GM12878 (cell line): ENCODE measurements at regions not wholly inside any gene's neighbourhood (a gene's known extent, or its start where the extent isn't known, plus 50 kb on each side); places are given as distances from the start of the nearest gene placed in this dataset.

Experiments used
- ATAC-seq: fragments of 200-7000 bp; cut with Tn5 transposase; 3 replicates; pipeline ENCODE4 v1.9.1; 2020; ENCODE audit warnings: mild to moderate bottlenecking, moderate library complexity
- BruUV-seq: library from RNA; stranded (reverse); fragments of 400-500 nt; replicated peaks from 2 replicates; lab custom pipeline; 2021; lab: Mats Ljungman, UMichigan
- CTCF ChIA-PET: fragments of 300-600 bp; sonication (Branson Sonifier 250); formaldehyde crosslinking; extraction: SDS; loops from one replicate; lab custom pipeline; 2021; ENCODE audit warnings: inconsistent platforms; lab: Yijun Ruan, JAX
- POLR2A ChIA-PET: fragments of 350-600 bp; formaldehyde crosslinking; extraction: SDS; loops from one replicate; lab custom pipeline; 2021; ENCODE audit warnings: inconsistent platforms; lab: Charles Lee
- RAD21 ChIA-PET: fragments of 300-600 bp; sonication (Branson Sonifier 250); formaldehyde crosslinking; loops from one replicate; lab custom pipeline; 2023; ENCODE audit warnings: antibody characterized with exemption; ENCODE audit not compliant: unreplicated experiment; lab: Charles Lee
- SMC1A ChIA-PET: fragments of 300-600 bp; sonication (Branson Sonifier 250); formaldehyde crosslinking; loops from one replicate; lab custom pipeline; 2023; ENCODE audit not compliant: unreplicated experiment, uncharacterized antibody; lab: Charles Lee
- DNase-seq: peaks from one replicate; pipeline ENCODE4 v3.0.0-alpha.2; 2011; ENCODE audit warnings: low read depth, low spot score
- FAIRE-seq: peaks from 3 replicates; lab custom pipeline; 2011; peaks lifted over from hg19 to GRCh38; lab: Jason Lieb, UNC
- H2AFZ ChIP-seq: 2 replicates; pipeline ENCODE4 v1.6.0; 2011; ENCODE audit warnings: low read depth, low read length, control low read depth; ENCODE audit not compliant: control insufficient read depth
- H3K27ac ChIP-seq: 2 replicates; pipeline ENCODE4 v1.5.1; 2011; ENCODE audit warnings: control low read depth; ENCODE audit not compliant: control insufficient read depth, insufficient read depth
- H3K27me3 ChIP-seq, 2 experiments: replicated peaks in 1 of 2; 2 replicates each; pipeline versions ENCODE4 v1.6.0 to v1.6.1; 2011; ENCODE audit warnings: low read length in 1 of 2; ENCODE audit not compliant: control insufficient read depth in 2 of 2, insufficient read depth in 2 of 2
- H3K36me3 ChIP-seq, 2 experiments: 2 replicates each; pipeline ENCODE4 v1.5.1; 2011; ENCODE audit warnings: low read length in 1 of 2; ENCODE audit not compliant: control insufficient read depth in 2 of 2, insufficient read depth in 2 of 2
- H3K4me1 ChIP-seq: 2 replicates; pipeline ENCODE4 v1.6.1; 2011; ENCODE audit warnings: mild to moderate bottlenecking, low read length, moderate library complexity, mixed read lengths; ENCODE audit not compliant: control insufficient read depth, insufficient read depth
- H3K4me2 ChIP-seq: 2 replicates; pipeline ENCODE4 v1.6.0; 2011; ENCODE audit warnings: control low read depth; ENCODE audit not compliant: control insufficient read depth, insufficient read depth
- H3K4me3 ChIP-seq: fragments of 200-600 bp; sonication (generic); 2 replicates; pipeline ENCODE4 v1.5.1; 2016
- H3K79me2 ChIP-seq: 2 replicates; pipeline ENCODE4 v1.6.0; 2011; ENCODE audit warnings: low read length; ENCODE audit not compliant: control insufficient read depth, insufficient read depth
- H3K9ac ChIP-seq: 2 replicates; pipeline ENCODE4 v1.8.0; 2011; ENCODE audit warnings: low read length, control low read depth, mixed read lengths; ENCODE audit not compliant: control insufficient read depth, insufficient read depth
- H3K9me3 ChIP-seq: replicated peaks from 3 replicates; pipeline ENCODE4 v1.5.1; 2011; ENCODE audit warnings: mild to moderate bottlenecking, low read length; ENCODE audit not compliant: control insufficient read depth, insufficient read depth
- H4K20me1 ChIP-seq: 2 replicates; pipeline ENCODE4 v1.6.0; 2011; ENCODE audit not compliant: control insufficient read depth, insufficient read depth
- ATF3 ChIP-seq: IDR thresholded peaks from 2 replicates; pipeline ENCODE4 v1.6.1; 2011; ENCODE audit warnings: low read depth, mild to moderate bottlenecking, low read length, moderate library complexity, borderline replicate concordance; ENCODE audit errors: extremely low read depth
- IRF4 ChIP-seq: IDR thresholded peaks from 2 replicates; pipeline ENCODE4 v1.6.1; 2011; ENCODE audit warnings: low read depth, low read length
- KDM1A ChIP-seq: fragments of 200-600 bp; sonication (generic); IDR thresholded peaks from 2 replicates; pipeline ENCODE4 v1.6.1; 2016; ENCODE audit warnings: borderline replicate concordance
- NFIC ChIP-seq: IDR thresholded peaks from 2 replicates; pipeline ENCODE4 v1.6.1; 2012; ENCODE audit warnings: low read depth, mild to moderate bottlenecking, inconsistent platforms, low read length, moderate library complexity
- NFYB ChIP-seq: IDR thresholded peaks from 2 replicates; pipeline ENCODE4 v1.6.1; 2011; ENCODE audit warnings: low read depth, mild to moderate bottlenecking, low read length, improper control_type of control experiment, moderate library complexity; ENCODE audit not compliant: insufficient read depth
- SP1 ChIP-seq: IDR thresholded peaks from one replicate; pipeline ENCODE4 v1.6.1; 2011; ENCODE audit warnings: low read depth, low read length
- ZNF592 ChIP-seq: fragments of 450-650 bp; IDR thresholded peaks from 2 replicates; pipeline ENCODE4 v1.6.1; 2017; ENCODE audit warnings: mild to moderate bottlenecking, moderate library complexity
- WGBS: methylation state at CpG from one replicate; pipeline ENCODE4 v1.1.6; 2016; ENCODE audit warnings: low lambda C conversion rate; ENCODE audit not compliant: insufficient replicate concordance, insufficient coverage; ENCODE audit errors: missing lambda C conversion rate; 5-methylcytosine and 5-hydroxymethylcytosine counted together
- in situ Hi-C: fragments of 300-500 bp; cut with MboI; formaldehyde crosslinking; loops from 9 replicates; pipeline ENCODE4 v1.14.3; 2018; ENCODE audit warnings: mixed read lengths
- intact Hi-C: fragments of 100-400 bp; cut with micrococcal nuclease; formaldehyde crosslinking; loops from one replicate; pipeline ENCODE4 v1.14.2; 2022; ENCODE audit not compliant: unreplicated experiment

- H3K9ac ChIP-seq, result no peak overlapping the region
- POLR2A ChIA-PET, result no interaction called here
- H3K79me2 ChIP-seq, result no peaks in the 10 kb centered on the region
- ATAC-seq (no peak), DNase-seq (no peak), FAIRE-seq (no peak)
- WGBS, result 1% methylated on average over 4 of the region's 4 CpGs
- in situ Hi-C loops (no loop called here), intact Hi-C loops (no loop called here)
- no peaks in the 10 kb centered on the region for H4K20me1 ChIP-seq
- RAD21 ChIA-PET, result no interaction called here
- no peaks in the 10 kb centered on the region for H3K4me1 ChIP-seq
- SMC1A ChIA-PET, result no interaction called here
- H3K27me3 ChIP-seq, result no peaks in the 10 kb centered on the region
- H3K27ac ChIP-seq, result no peak overlapping the region
- H3K4me3 ChIP-seq, result no peak overlapping the region
- TF ChIP-seq NFIC (no peak), IRF4 (no peak), ATF3 (no peak), KDM1A (no peak), ZNF592 (no peak), SP1 (no peak), NFYB (no peak)
- no peak overlapping the region for H3K4me2 ChIP-seq
- H2AFZ ChIP-seq, result no peak overlapping the region
- CTCF ChIA-PET, result no interaction called here
- no peaks in the 10 kb centered on the region for H3K36me3 ChIP-seq
- H3K9me3 ChIP-seq, result no peaks in the 10 kb centered on the region
- BruUV-seq, result no TSS peak
Measured at GRCh38 chr18:65363911-65364632, 386.7 kb upstream of the CDH7 start.
